Panc1 (cell line): ENCODE measurements at regions not wholly inside any gene's neighbourhood (a gene's known extent, or its start where the extent isn't known, plus 50 kb on each side); places are given as distances from the start of the nearest gene placed in this dataset.

Source experiments
- ATAC-seq: fragments of 200-7000 bp; cut with Tn5 transposase; 2 replicates; pipeline ENCODE4 v1.9.1; 2020; ENCODE audit warnings: mild to moderate bottlenecking, moderate library complexity
- BruUV-seq: library from RNA; stranded (reverse); fragments of 400-500 nt; replicated peaks from 2 replicates; lab custom pipeline; 2021; lab: Mats Ljungman, UMichigan
- CTCF ChIA-PET: fragments of 300-600 bp; sonication (Branson Sonifier 250); formaldehyde crosslinking; loops from one replicate; lab custom pipeline; 2022; ENCODE audit warnings: antibody characterized with exemption; lab: Charles Lee
- POLR2A ChIA-PET: fragments of 300-600 bp; sonication (Branson Sonifier 250); formaldehyde crosslinking; loops from one replicate; lab custom pipeline; 2022; ENCODE audit warnings: antibody characterized with exemption; lab: Charles Lee
- DNase-seq: peaks from one replicate; pipeline ENCODE4 v3.0.0-alpha.2; 2010; ENCODE audit warnings: low read depth, low spot score
- H3K27ac ChIP-seq: 2 replicates; pipeline ENCODE4 v1.5.1; 2011; ENCODE audit warnings: mild to moderate bottlenecking, low read length, inconsistent platforms
- H3K27me3 ChIP-seq: fragments of 200-500 bp; sonication (Bioruptor generic); 2 replicates; pipeline ENCODE4 v1.6.0; 2014; ENCODE audit warnings: low read length, inconsistent platforms; ENCODE audit not compliant: control insufficient read depth, insufficient read depth
- H3K36me3 ChIP-seq: fragments of 200-500 bp; sonication (Bioruptor generic); 2 replicates; pipeline ENCODE4 v1.5.1; 2014; ENCODE audit warnings: inconsistent platforms, mild to moderate bottlenecking, low read length, moderate library complexity; ENCODE audit not compliant: control insufficient read depth, insufficient read depth
- H3K4me1 ChIP-seq: 2 replicates; pipeline ENCODE4 v1.5.1; 2011; ENCODE audit warnings: inconsistent platforms, mild to moderate bottlenecking, low read length, moderate library complexity; ENCODE audit not compliant: control insufficient read depth, insufficient read depth
- H3K4me3 ChIP-seq, 2 experiments: 2 replicates each; pipeline ENCODE4 v1.5.1; 2011 to 2012; ENCODE audit warnings: low read depth in 2 of 2, low read length in 2 of 2, mild to moderate bottlenecking in 2 of 2, inconsistent platforms in 1 of 2, moderate library complexity in 1 of 2
- H3K9me3 ChIP-seq: fragments of 200-500 bp; sonication (Bioruptor generic); 2 replicates; pipeline ENCODE4 v1.5.1; 2014; ENCODE audit warnings: low read depth, mild to moderate bottlenecking, inconsistent platforms, low read length, moderate library complexity; ENCODE audit not compliant: control insufficient read depth, insufficient read depth
- POLR2AphosphoS5 ChIP-seq: IDR thresholded peaks from 2 replicates; pipeline ENCODE4 v1.6.1; 2012; ENCODE audit warnings: mild to moderate bottlenecking, low read depth, low read length, moderate library complexity
- SIN3A ChIP-seq: IDR thresholded peaks from 2 replicates; pipeline ENCODE4 v1.6.1; 2012; ENCODE audit warnings: low read depth, mild to moderate bottlenecking, low read length, moderate library complexity, borderline replicate concordance; ENCODE audit not compliant: insufficient read depth
- TCF7L2 ChIP-seq: IDR thresholded peaks from 2 replicates; pipeline ENCODE4 v1.6.1; 2011; ENCODE audit warnings: mild to moderate bottlenecking, low read depth, low read length, inconsistent platforms
- in situ Hi-C: cut with HindIII; loops from 2 replicates; pipeline ENCODE4 v1.10.0; 2016; ENCODE audit warnings: low sequenced_read_pairs, low pct_unique_long_range_greater_than_20kb
- intact Hi-C: fragments of 100-400 bp; cut with micrococcal nuclease; formaldehyde crosslinking; loops from one replicate; pipeline ENCODE4 v1.10.0; 2022; ENCODE audit not compliant: unreplicated experiment
- TF ChIP-seq, protein P1 (sequence below): fragments of 450-650 bp; IDR thresholded peaks from 2 replicates; pipeline ENCODE4 v1.5.1; 2017; ENCODE audit warnings: mild to moderate bottlenecking
- TF ChIP-seq, protein P2 (sequence below), 2 experiments: IDR thresholded peaks; 2 replicates each; pipeline ENCODE4 v1.6.1; 2011 to 2012; ENCODE audit warnings: low read depth in 2 of 2, control low read depth in 1 of 2, low read length in 1 of 2, mild to moderate bottlenecking in 1 of 2, moderate library complexity in 1 of 2; ENCODE audit not compliant: insufficient read depth in 1 of 2

- no peak for DNase-seq
- in situ Hi-C loops: no loop called here
- H3K27me3 ChIP-seq: no peaks in the 10 kb centered on the region
- no TSS peak for BruUV-seq
- no peaks in the 10 kb centered on the region for H3K36me3 ChIP-seq
- POLR2A ChIA-PET: no interaction called here
- H3K4me3 ChIP-seq: no peak overlapping the region
- no peak for TF ChIP-seq TCF7L2
- TF ChIP-seq, protein P1, sequence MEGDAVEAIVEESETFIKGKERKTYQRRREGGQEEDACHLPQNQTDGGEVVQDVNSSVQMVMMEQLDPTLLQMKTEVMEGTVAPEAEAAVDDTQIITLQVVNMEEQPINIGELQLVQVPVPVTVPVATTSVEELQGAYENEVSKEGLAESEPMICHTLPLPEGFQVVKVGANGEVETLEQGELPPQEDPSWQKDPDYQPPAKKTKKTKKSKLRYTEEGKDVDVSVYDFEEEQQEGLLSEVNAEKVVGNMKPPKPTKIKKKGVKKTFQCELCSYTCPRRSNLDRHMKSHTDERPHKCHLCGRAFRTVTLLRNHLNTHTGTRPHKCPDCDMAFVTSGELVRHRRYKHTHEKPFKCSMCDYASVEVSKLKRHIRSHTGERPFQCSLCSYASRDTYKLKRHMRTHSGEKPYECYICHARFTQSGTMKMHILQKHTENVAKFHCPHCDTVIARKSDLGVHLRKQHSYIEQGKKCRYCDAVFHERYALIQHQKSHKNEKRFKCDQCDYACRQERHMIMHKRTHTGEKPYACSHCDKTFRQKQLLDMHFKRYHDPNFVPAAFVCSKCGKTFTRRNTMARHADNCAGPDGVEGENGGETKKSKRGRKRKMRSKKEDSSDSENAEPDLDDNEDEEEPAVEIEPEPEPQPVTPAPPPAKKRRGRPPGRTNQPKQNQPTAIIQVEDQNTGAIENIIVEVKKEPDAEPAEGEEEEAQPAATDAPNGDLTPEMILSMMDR: no peak
- ATAC-seq: no peak
- no peaks in the 10 kb centered on the region for H3K4me1 ChIP-seq
- no peaks in the 10 kb centered on the region for H3K9me3 ChIP-seq
- H3K27ac ChIP-seq: no peak overlapping the region
- CTCF ChIA-PET: no interaction called here
- intact Hi-C loops: no loop called here
These were observed 79.3 kb downstream of the TEX13C start for GRCh38 chrX:125398959-125399440.

GRCh38 chrX:125402807-125403206, 83.1 kb downstream of the TEX13C start:
- CTCF ChIA-PET: no interaction called here

More at GRCh38 chrX:125402807-125403206, 83.1 kb downstream of the TEX13C start:
- intact Hi-C loops (no loop called here), in situ Hi-C loops (no loop called here)
- no peaks in the 10 kb centered on the region for H3K9me3 ChIP-seq
- H3K27ac ChIP-seq: no peak overlapping the region
- no peak for ATAC-seq
- POLR2A ChIA-PET: no interaction called here
- H3K4me3 ChIP-seq: no peak overlapping the region
- DNase-seq: no peak
- H3K27me3 ChIP-seq: no peaks in the 10 kb centered on the region
- no peaks in the 10 kb centered on the region for H3K36me3 ChIP-seq
- H3K4me1 ChIP-seq: no peaks in the 10 kb centered on the region
- BruUV-seq: no TSS peak
- TF ChIP-seq POLR2AphosphoS5: no peak
- TF ChIP-seq, protein P2, sequence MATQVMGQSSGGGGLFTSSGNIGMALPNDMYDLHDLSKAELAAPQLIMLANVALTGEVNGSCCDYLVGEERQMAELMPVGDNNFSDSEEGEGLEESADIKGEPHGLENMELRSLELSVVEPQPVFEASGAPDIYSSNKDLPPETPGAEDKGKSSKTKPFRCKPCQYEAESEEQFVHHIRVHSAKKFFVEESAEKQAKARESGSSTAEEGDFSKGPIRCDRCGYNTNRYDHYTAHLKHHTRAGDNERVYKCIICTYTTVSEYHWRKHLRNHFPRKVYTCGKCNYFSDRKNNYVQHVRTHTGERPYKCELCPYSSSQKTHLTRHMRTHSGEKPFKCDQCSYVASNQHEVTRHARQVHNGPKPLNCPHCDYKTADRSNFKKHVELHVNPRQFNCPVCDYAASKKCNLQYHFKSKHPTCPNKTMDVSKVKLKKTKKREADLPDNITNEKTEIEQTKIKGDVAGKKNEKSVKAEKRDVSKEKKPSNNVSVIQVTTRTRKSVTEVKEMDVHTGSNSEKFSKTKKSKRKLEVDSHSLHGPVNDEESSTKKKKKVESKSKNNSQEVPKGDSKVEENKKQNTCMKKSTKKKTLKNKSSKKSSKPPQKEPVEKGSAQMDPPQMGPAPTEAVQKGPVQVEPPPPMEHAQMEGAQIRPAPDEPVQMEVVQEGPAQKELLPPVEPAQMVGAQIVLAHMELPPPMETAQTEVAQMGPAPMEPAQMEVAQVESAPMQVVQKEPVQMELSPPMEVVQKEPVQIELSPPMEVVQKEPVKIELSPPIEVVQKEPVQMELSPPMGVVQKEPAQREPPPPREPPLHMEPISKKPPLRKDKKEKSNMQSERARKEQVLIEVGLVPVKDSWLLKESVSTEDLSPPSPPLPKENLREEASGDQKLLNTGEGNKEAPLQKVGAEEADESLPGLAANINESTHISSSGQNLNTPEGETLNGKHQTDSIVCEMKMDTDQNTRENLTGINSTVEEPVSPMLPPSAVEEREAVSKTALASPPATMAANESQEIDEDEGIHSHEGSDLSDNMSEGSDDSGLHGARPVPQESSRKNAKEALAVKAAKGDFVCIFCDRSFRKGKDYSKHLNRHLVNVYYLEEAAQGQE (IDR thresholded peaks at IDR 0.05; ENCODE audit: insufficient read depth in 1 of 2, low read depth in 2 of 2, low read length in 1 of 2): no peak
- TF ChIP-seq, protein P1: no peak
- no peak for TF ChIP-seq TCF7L2
- no peak for TF ChIP-seq SIN3A
